GM18870 (cell line): ENCODE measurements at regions not wholly inside any gene's neighbourhood (a gene's known extent, or its start where the extent isn't known, plus 50 kb on each side); places are given as distances from the start of the nearest gene placed in this dataset.
A peak's percentile ranks its signal among the peaks of the same experiment; 100 is the strongest.

Source experiments
- ATAC-seq: cut with Tn5 transposase; IDR thresholded peaks from one replicate; pipeline ENCODE4 v1.9.1; 2021; ENCODE audit warnings: moderate library complexity; ENCODE audit not compliant: unreplicated experiment

- ATAC-seq: no peak
Observed at GRCh38 chr13:71090990-71091389, 776.0 kb downstream of the DACH1 start.

GRCh38 chr13:71089056-71089455 is 777.9 kb downstream of the DACH1 start:
- ATAC-seq: no peak

- no peak for ATAC-seq
Observed at GRCh38 chr13:71087432-71087831, 779.6 kb downstream of the DACH1 start.

- no peak for ATAC-seq
Observed at GRCh38 chr13:71087006-71087405, 780.0 kb downstream of the DACH1 start.

- ATAC-seq: no peak
Observed at GRCh38 chr13:71082631-71083030, 784.4 kb downstream of the DACH1 start.

- ATAC-seq: no peak
Observed at GRCh38 chr13:71079638-71080037, 787.4 kb downstream of the DACH1 start.

- ATAC-seq: no peak
Observed at GRCh38 chr13:71068041-71068440, 799.0 kb downstream of the DACH1 start.

GRCh38 chr13:71067165-71067815 is 799.7 kb downstream of the DACH1 start:
- ATAC-seq: no peak

GRCh38 chr13:71056581-71056980 is 810.4 kb downstream of the DACH1 start:
- no peak for ATAC-seq

- no peak for ATAC-seq
Observed at GRCh38 chr13:71055644-71056043, 811.4 kb downstream of the DACH1 start.

- ATAC-seq: no peak
Observed at GRCh38 chr13:71055047-71055446, 812.0 kb downstream of the DACH1 start.

- peak; percentile 89 for ATAC-seq
Observed at GRCh38 chr13:71054358-71054757, 812.6 kb downstream of the DACH1 start.

- no peak for ATAC-seq
Observed at GRCh38 chr13:71051573-71051972, 815.4 kb downstream of the DACH1 start.

- no peak for ATAC-seq
Observed at GRCh38 chr13:71046360-71047079, 820.5 kb downstream of the DACH1 start.

- ATAC-seq: no peak
Observed at GRCh38 chr13:71045101-71045500, 821.9 kb downstream of the DACH1 start.

GRCh38 chr13:71039440-71039839 is 827.6 kb downstream of the DACH1 start:
- no peak for ATAC-seq

GRCh38 chr13:71034018-71034417 is 833.0 kb downstream of the DACH1 start:
- no peak for ATAC-seq

GRCh38 chr13:71033026-71033425 is 834.0 kb downstream of the DACH1 start:
- no peak for ATAC-seq

GRCh38 chr13:71030784-71031183 is 836.2 kb downstream of the DACH1 start:
- ATAC-seq: no peak

GRCh38 chr13:71028884-71029283 is 838.1 kb downstream of the DACH1 start:
- ATAC-seq: no peak

- ATAC-seq: peak; percentile 60
Observed at GRCh38 chr13:71021825-71022422, 845.1 kb downstream of the DACH1 start.

GRCh38 chr13:71018995-71019394 is 848.0 kb downstream of the DACH1 start:
- ATAC-seq: no peak
